ENCODE measurements at regions not wholly inside any gene's neighbourhood (a gene's known extent, or its start where the extent isn't known, plus 50 kb on each side); places are given as distances from the start of the nearest gene placed in this dataset.
A peak's percentile ranks its signal among the peaks of the same experiment; 100 is the strongest.

DNA sequence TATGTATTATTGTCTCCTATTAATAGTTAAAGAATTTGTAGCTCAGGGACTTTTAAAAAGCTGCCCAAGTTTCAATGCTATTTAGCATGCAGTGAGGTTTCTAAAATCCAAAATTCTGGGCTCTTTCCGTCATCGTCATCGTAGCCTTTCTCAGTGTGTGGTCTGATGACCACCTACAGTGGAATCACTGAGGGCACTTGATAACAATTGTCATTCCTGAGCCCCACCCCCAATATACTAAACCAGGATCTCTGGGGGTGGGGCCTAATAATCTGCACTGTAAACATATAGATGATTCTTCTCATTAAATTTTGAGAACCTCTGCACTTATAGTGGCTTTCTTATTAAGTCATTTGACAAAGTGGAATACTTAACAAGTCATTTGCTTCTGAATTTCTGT, 674.8 kb downstream of the PLPP3 start:
- no peak for TF ChIP-seq FOXM1 (IDR thresholded peaks at IDR 0.05; ENCODE audit: borderline replicate concordance, low read depth)
- TF ChIP-seq MAX (IDR thresholded peaks at IDR 0.05): no peak
- TF ChIP-seq NFIC (IDR thresholded peaks at IDR 0.05): no peak
- TF ChIP-seq YY1 (IDR thresholded peaks at IDR 0.05; ENCODE audit: low read depth): no peak
- TF ChIP-seq TEAD4 (IDR thresholded peaks at IDR 0.05): no peak
- TF ChIP-seq, protein P1, sequence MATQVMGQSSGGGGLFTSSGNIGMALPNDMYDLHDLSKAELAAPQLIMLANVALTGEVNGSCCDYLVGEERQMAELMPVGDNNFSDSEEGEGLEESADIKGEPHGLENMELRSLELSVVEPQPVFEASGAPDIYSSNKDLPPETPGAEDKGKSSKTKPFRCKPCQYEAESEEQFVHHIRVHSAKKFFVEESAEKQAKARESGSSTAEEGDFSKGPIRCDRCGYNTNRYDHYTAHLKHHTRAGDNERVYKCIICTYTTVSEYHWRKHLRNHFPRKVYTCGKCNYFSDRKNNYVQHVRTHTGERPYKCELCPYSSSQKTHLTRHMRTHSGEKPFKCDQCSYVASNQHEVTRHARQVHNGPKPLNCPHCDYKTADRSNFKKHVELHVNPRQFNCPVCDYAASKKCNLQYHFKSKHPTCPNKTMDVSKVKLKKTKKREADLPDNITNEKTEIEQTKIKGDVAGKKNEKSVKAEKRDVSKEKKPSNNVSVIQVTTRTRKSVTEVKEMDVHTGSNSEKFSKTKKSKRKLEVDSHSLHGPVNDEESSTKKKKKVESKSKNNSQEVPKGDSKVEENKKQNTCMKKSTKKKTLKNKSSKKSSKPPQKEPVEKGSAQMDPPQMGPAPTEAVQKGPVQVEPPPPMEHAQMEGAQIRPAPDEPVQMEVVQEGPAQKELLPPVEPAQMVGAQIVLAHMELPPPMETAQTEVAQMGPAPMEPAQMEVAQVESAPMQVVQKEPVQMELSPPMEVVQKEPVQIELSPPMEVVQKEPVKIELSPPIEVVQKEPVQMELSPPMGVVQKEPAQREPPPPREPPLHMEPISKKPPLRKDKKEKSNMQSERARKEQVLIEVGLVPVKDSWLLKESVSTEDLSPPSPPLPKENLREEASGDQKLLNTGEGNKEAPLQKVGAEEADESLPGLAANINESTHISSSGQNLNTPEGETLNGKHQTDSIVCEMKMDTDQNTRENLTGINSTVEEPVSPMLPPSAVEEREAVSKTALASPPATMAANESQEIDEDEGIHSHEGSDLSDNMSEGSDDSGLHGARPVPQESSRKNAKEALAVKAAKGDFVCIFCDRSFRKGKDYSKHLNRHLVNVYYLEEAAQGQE (IDR thresholded peaks at IDR 0.05; ENCODE audit: low read depth): no peak
- no peak for TF ChIP-seq RAD21 (IDR thresholded peaks at IDR 0.05; ENCODE audit: low read depth)
- TF ChIP-seq EGR1 (IDR thresholded peaks at IDR 0.05): no peak

DNA sequence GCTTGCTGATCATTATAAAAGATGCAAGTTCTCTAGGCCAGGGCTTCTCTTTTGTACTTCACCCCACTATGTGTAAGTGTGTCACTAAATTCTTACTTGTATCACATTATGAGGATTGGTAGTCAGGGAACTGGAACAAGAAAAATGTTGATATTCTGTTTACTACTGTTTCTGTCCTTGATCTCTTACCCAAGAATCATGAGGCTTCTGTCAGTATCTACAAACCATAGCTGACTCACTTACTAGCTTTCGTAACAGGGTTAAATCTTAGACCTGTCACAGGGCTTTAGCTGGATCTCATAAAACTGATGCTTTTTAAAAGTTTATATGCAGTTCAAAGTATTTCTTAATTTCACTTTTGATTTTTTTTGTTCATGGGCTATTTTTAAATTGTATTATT, 681.2 kb downstream of the PLPP3 start:
- TF ChIP-seq NFIC (IDR thresholded peaks at IDR 0.05) (no peak), TEAD4 (IDR thresholded peaks at IDR 0.05) (no peak), TAF1 (IDR thresholded peaks at IDR 0.05; ENCODE audit: low read depth) (no peak), ZBTB7A (IDR thresholded peaks at IDR 0.05; ENCODE audit: low read depth) (no peak)

- TF ChIP-seq YY1 (IDR thresholded peaks at IDR 0.05; ENCODE audit: low read depth): no peak
- no peak for TF ChIP-seq CREB1 (IDR thresholded peaks at IDR 0.05; ENCODE audit: low read depth)
- TF ChIP-seq ZBTB7A (IDR thresholded peaks at IDR 0.05; ENCODE audit: low read depth): no peak
- no peak for TF ChIP-seq TCF12 (IDR thresholded peaks at IDR 0.05; ENCODE audit: low read depth)
- TF ChIP-seq TAF1 (IDR thresholded peaks at IDR 0.05; ENCODE audit: low read depth): no peak
- TF ChIP-seq CEBPB (IDR thresholded peaks at IDR 0.05): no peak
- no peak for TF ChIP-seq FOXM1 (IDR thresholded peaks at IDR 0.05; ENCODE audit: borderline replicate concordance, low read depth)
- no peak for TF ChIP-seq EP300 (IDR thresholded peaks at IDR 0.05; ENCODE audit: borderline replicate concordance)
Measured at GRCh38 chr1:55896210-55896609, 681.0 kb upstream of the USP24 start.

- TF ChIP-seq, protein P2, sequence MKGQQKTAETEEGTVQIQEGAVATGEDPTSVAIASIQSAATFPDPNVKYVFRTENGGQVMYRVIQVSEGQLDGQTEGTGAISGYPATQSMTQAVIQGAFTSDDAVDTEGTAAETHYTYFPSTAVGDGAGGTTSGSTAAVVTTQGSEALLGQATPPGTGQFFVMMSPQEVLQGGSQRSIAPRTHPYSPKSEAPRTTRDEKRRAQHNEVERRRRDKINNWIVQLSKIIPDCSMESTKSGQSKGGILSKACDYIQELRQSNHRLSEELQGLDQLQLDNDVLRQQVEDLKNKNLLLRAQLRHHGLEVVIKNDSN (IDR thresholded peaks at IDR 0.05): no peak
- TF ChIP-seq NFIC (IDR thresholded peaks at IDR 0.05): no peak
- TF ChIP-seq FOXM1 (IDR thresholded peaks at IDR 0.05; ENCODE audit: borderline replicate concordance, low read depth): no peak
- TF ChIP-seq TAF1 (IDR thresholded peaks at IDR 0.05; ENCODE audit: low read depth): no peak
- no peak for TF ChIP-seq EP300 (IDR thresholded peaks at IDR 0.05; ENCODE audit: borderline replicate concordance)
- TF ChIP-seq RAD21 (IDR thresholded peaks at IDR 0.05; ENCODE audit: low read depth): no peak
- TF ChIP-seq MAX (IDR thresholded peaks at IDR 0.05): no peak
- no peak for TF ChIP-seq ZBTB7A (IDR thresholded peaks at IDR 0.05; ENCODE audit: low read depth)
- TF ChIP-seq, protein P1 (IDR thresholded peaks at IDR 0.05; ENCODE audit: low read depth): no peak
- TF ChIP-seq CEBPB (IDR thresholded peaks at IDR 0.05): no peak
Measured at GRCh38 chr1:55894521-55894920, 679.4 kb upstream of the USP24 start.

- TF ChIP-seq MAX (IDR thresholded peaks at IDR 0.05) (no peak), CREB1 (IDR thresholded peaks at IDR 0.05; ENCODE audit: low read depth) (no peak), RAD21 (IDR thresholded peaks at IDR 0.05; ENCODE audit: low read depth) (peak; percentile 74), TEAD4 (IDR thresholded peaks at IDR 0.05) (no peak)
Measured at GRCh38 chr1:55893155-55893554, 678.0 kb upstream of the USP24 start.

DNA sequence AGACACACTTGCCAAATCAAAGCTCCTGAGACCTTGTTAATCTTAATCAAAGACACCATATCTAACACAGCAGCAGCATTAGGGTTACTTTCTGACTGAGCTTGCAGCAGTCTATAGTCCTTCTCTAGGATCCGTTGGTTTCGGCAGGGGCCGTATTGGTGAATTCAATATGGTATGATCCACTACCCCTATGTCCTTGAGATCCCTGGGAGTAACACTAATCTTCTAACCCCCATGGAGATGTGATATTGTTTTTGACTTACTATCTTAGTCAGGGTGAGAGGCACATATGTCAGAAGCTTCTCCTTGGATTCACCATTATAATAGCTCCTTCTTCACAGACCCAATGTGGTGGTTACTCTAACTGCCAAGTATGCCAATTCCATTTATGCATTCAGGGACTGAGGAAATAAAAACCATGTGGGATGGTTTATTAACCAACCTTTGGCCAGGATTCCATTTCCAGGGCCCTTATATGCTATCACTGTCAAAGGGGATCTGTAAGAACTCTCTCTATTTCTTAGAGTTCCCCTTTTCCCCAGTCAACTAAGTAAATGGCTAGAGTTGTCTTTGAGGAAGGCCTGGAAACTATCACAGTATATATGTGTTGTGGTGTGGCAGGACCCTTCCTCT, 673.6 kb upstream of the USP24 start:
- TF ChIP-seq CREB1 (IDR thresholded peaks at IDR 0.05; ENCODE audit: low read depth): no peak
- TF ChIP-seq, protein P1 (IDR thresholded peaks at IDR 0.05; ENCODE audit: low read depth): no peak
- TF ChIP-seq, protein P2 (IDR thresholded peaks at IDR 0.05): no peak
